ENCODE measurements at regions not wholly inside any gene's neighbourhood (a gene's known extent, or its start where the extent isn't known, plus 50 kb on each side); places are given as distances from the start of the nearest gene placed in this dataset.

- DNase-seq (ENCODE audit: low read depth), result no peak
- H3K4me3 ChIP-seq (ENCODE audit: low read depth, low read length), result no peak overlapping the region
- TF ChIP-seq CTCF (IDR thresholded peaks at IDR 0.05; ENCODE audit: control insufficient read depth, extremely low read depth, insufficient read depth), result no peak
These were observed 203.1 kb upstream of the AUTS2 start for GRCh38 chr7:69395061-69395714.

- no peak for TF ChIP-seq CTCF (IDR thresholded peaks at IDR 0.05; ENCODE audit: control insufficient read depth, extremely low read depth, insufficient read depth)
- DNase-seq (ENCODE audit: low read depth), result no peak
- no peak overlapping the region for H3K4me3 ChIP-seq (ENCODE audit: low read depth, low read length)
These were observed 199.3 kb upstream of the AUTS2 start for GRCh38 chr7:69398986-69399385.

GRCh38 chr7:69399401-69399800 is 198.9 kb upstream of the AUTS2 start:
- no peak overlapping the region for H3K4me3 ChIP-seq (ENCODE audit: low read depth, low read length)
- DNase-seq (ENCODE audit: low read depth), result no peak
- no peak for TF ChIP-seq CTCF (IDR thresholded peaks at IDR 0.05; ENCODE audit: control insufficient read depth, extremely low read depth, insufficient read depth)

- peak; percentile 17; the same call in 1 of the 2 replicates for TF ChIP-seq CTCF (IDR thresholded peaks at IDR 0.05; ENCODE audit: control insufficient read depth, extremely low read depth, insufficient read depth)
- no peak for DNase-seq (ENCODE audit: low read depth)
- H3K4me3 ChIP-seq (ENCODE audit: low read depth, low read length), result no peak overlapping the region
These were observed 195.6 kb upstream of the AUTS2 start for GRCh38 chr7:69402696-69403095.

- TF ChIP-seq CTCF (IDR thresholded peaks at IDR 0.05; ENCODE audit: control insufficient read depth, extremely low read depth, insufficient read depth), result peak; percentile 27; the same call in 1 of the 2 replicates
- no peak overlapping the region for H3K4me3 ChIP-seq (ENCODE audit: low read depth, low read length)
- no peak for DNase-seq (ENCODE audit: low read depth)
These were observed 195.1 kb upstream of the AUTS2 start for GRCh38 chr7:69403169-69403568.

GRCh38 chr7:69411018-69411417 is 187.3 kb upstream of the AUTS2 start:
- DNase-seq (ENCODE audit: low read depth), result no peak
- TF ChIP-seq CTCF (IDR thresholded peaks at IDR 0.05; ENCODE audit: control insufficient read depth, extremely low read depth, insufficient read depth), result no peak
- H3K4me3 ChIP-seq (ENCODE audit: low read depth, low read length), result no peak overlapping the region

GRCh38 chr7:69411466-69411865 is 186.8 kb upstream of the AUTS2 start:
- DNase-seq (ENCODE audit: low read depth), result peak; percentile 18
- no peak for TF ChIP-seq CTCF (IDR thresholded peaks at IDR 0.05; ENCODE audit: control insufficient read depth, extremely low read depth, insufficient read depth)

More at GRCh38 chr7:69411466-69411865, 186.8 kb upstream of the AUTS2 start:
- no peak overlapping the region for H3K4me3 ChIP-seq (ENCODE audit: low read depth, low read length)

Data from LNCaP clone FGC (cell line).